ENCODE measurements at regions not wholly inside any gene's neighbourhood (a gene's known extent, or its start where the extent isn't known, plus 50 kb on each side); places are given as distances from the start of the nearest gene placed in this dataset.

GRCh38 chr10:78312197-78313047 lies 278.8 kb downstream of the RPS24 start:
- TF ChIP-seq EZH2 (IDR thresholded peaks at IDR 0.05; ENCODE audit: low read length, missing control alignments) (no peak), CTCF (conservative IDR thresholded peaks at IDR 0.05 in 1 of 2, IDR thresholded peaks at IDR 0.05 in 1 of 2; ENCODE audit: low read depth in 1 of 2, low read length in 2 of 2) (no peak)
